T-helper 2 cell treated with Interferon-gamma antibody and Interleukin-4, amounts not matched to agents 5 μg/mL and 100 μg/mL, for 36 hours (primary cell): ENCODE measurements at regions not wholly inside any gene's neighbourhood (a gene's known extent, or its start where the extent isn't known, plus 50 kb on each side); places are given as distances from the start of the nearest gene placed in this dataset.

Source experiments
- DNase-seq: peaks from one replicate; pipeline ENCODE4 v3.0.0; 2021; ENCODE audit warnings: low spot score
- H3K27ac Mint-ChIP-seq: one replicate; pipeline ENCODE4 v1.8.0; 2021; ENCODE audit warnings: mild to moderate bottlenecking, mixed read lengths
- H3K27me3 Mint-ChIP-seq: one replicate; pipeline ENCODE4 v1.8.0; 2021; ENCODE audit warnings: low read depth, mixed read lengths
- H3K36me3 Mint-ChIP-seq: one replicate; pipeline ENCODE4 v1.8.0; 2021; ENCODE audit warnings: low read depth, mixed read lengths
- H3K4me1 Mint-ChIP-seq: one replicate; pipeline ENCODE4 v1.8.0; 2021; ENCODE audit warnings: low read depth, mixed read lengths
- H3K4me3 Mint-ChIP-seq: one replicate; pipeline ENCODE4 v1.8.0; 2022; ENCODE audit warnings: mild to moderate bottlenecking, moderate library complexity, mixed read lengths
- H3K9me3 Mint-ChIP-seq: one replicate; pipeline ENCODE4 v1.8.0; 2021; ENCODE audit warnings: mixed read lengths

- H3K27me3 Mint-ChIP-seq = no peaks in the 10 kb centered on the region
- no peaks in the 10 kb centered on the region for H3K4me1 Mint-ChIP-seq
- no peak overlapping the region for H3K27ac Mint-ChIP-seq
- H3K36me3 Mint-ChIP-seq = no peaks in the 10 kb centered on the region
- H3K9me3 Mint-ChIP-seq = peaks cover 20% of the 10 kb centered on the region
- no peak for DNase-seq
- H3K4me3 Mint-ChIP-seq = no peak overlapping the region
Observed at GRCh38 chr14:87566991-87567390, 426.0 kb downstream of the GALC start.

- no peak for DNase-seq
- Mint-ChIP-seq H3K27me3 (no peaks in the 10 kb centered on the region), H3K4me3 (no peak overlapping the region), H3K9me3 (peaks cover 19% of the 10 kb centered on the region), H3K36me3 (no peaks in the 10 kb centered on the region), H3K4me1 (no peaks in the 10 kb centered on the region), H3K27ac (no peak overlapping the region)
Observed at GRCh38 chr14:87547536-87547935, 445.4 kb downstream of the GALC start.

GRCh38 chr14:87542288-87542687 is 450.7 kb downstream of the GALC start:
- no peaks in the 10 kb centered on the region for H3K27me3 Mint-ChIP-seq
- no peaks in the 10 kb centered on the region for H3K36me3 Mint-ChIP-seq
- no peak overlapping the region for H3K27ac Mint-ChIP-seq
- no peaks in the 10 kb centered on the region for H3K4me1 Mint-ChIP-seq
- H3K9me3 Mint-ChIP-seq = peaks cover 13% of the 10 kb centered on the region
- no peak overlapping the region for H3K4me3 Mint-ChIP-seq
- DNase-seq = no peak

GRCh38 chr14:87540339-87540738 is 452.6 kb downstream of the GALC start:
- Mint-ChIP-seq H3K4me1 (no peaks in the 10 kb centered on the region), H3K4me3 (no peak overlapping the region), H3K27me3 (no peaks in the 10 kb centered on the region), H3K9me3 (peaks cover 13% of the 10 kb centered on the region), H3K27ac (no peak overlapping the region), H3K36me3 (no peaks in the 10 kb centered on the region)
- no peak for DNase-seq

GRCh38 chr14:87529081-87529480 is 463.9 kb downstream of the GALC start:
- Mint-ChIP-seq H3K27ac (no peak overlapping the region), H3K4me1 (no peaks in the 10 kb centered on the region), H3K27me3 (no peaks in the 10 kb centered on the region), H3K36me3 (no peaks in the 10 kb centered on the region), H3K4me3 (no peak overlapping the region), H3K9me3 (no peaks in the 10 kb centered on the region)
- DNase-seq = no peak

- Mint-ChIP-seq H3K27ac (no peak overlapping the region), H3K9me3 (no peaks in the 10 kb centered on the region), H3K27me3 (no peaks in the 10 kb centered on the region), H3K4me1 (no peaks in the 10 kb centered on the region), H3K4me3 (no peak overlapping the region), H3K36me3 (no peaks in the 10 kb centered on the region)
- no peak for DNase-seq
Observed at GRCh38 chr14:87526731-87527130, 466.3 kb downstream of the GALC start.

GRCh38 chr14:87524011-87524410 is 469.0 kb downstream of the GALC start:
- H3K9me3 Mint-ChIP-seq = peaks cover 3% of the 10 kb centered on the region
- no peaks in the 10 kb centered on the region for H3K27me3 Mint-ChIP-seq
- no peaks in the 10 kb centered on the region for H3K4me1 Mint-ChIP-seq
- H3K27ac Mint-ChIP-seq = no peak overlapping the region
- no peak for DNase-seq
- H3K36me3 Mint-ChIP-seq = no peaks in the 10 kb centered on the region
- H3K4me3 Mint-ChIP-seq = no peak overlapping the region

- Mint-ChIP-seq H3K4me1 (no peaks in the 10 kb centered on the region), H3K9me3 (peaks cover 3% of the 10 kb centered on the region), H3K36me3 (no peaks in the 10 kb centered on the region), H3K4me3 (no peak overlapping the region), H3K27ac (no peak overlapping the region), H3K27me3 (no peaks in the 10 kb centered on the region)
- DNase-seq = no peak
Observed at GRCh38 chr14:87522575-87522974, 470.4 kb downstream of the GALC start.

GRCh38 chr14:87508333-87508732 is 484.6 kb downstream of the GALC start:
- Mint-ChIP-seq H3K36me3 (no peaks in the 10 kb centered on the region), H3K4me1 (no peaks in the 10 kb centered on the region), H3K9me3 (peaks cover 5% of the 10 kb centered on the region), H3K27ac (no peak overlapping the region), H3K27me3 (no peaks in the 10 kb centered on the region), H3K4me3 (no peak overlapping the region)
- DNase-seq = no peak

GRCh38 chr14:87503711-87504110 is 489.3 kb downstream of the GALC start:
- Mint-ChIP-seq H3K27ac (no peak overlapping the region), H3K4me3 (no peak overlapping the region), H3K9me3 (peaks cover 9% of the 10 kb centered on the region), H3K4me1 (no peaks in the 10 kb centered on the region), H3K36me3 (no peaks in the 10 kb centered on the region), H3K27me3 (no peaks in the 10 kb centered on the region)
- DNase-seq = no peak

- Mint-ChIP-seq H3K4me1 (no peaks in the 10 kb centered on the region), H3K4me3 (no peak overlapping the region), H3K9me3 (peaks cover 19% of the 10 kb centered on the region), H3K36me3 (no peaks in the 10 kb centered on the region), H3K27me3 (no peaks in the 10 kb centered on the region), H3K27ac (no peak overlapping the region)
- no peak for DNase-seq
Observed at GRCh38 chr14:87497301-87497700, 495.7 kb downstream of the GALC start.

GRCh38 chr14:87494010-87494409 is 499.0 kb downstream of the GALC start:
- Mint-ChIP-seq H3K9me3 (peaks cover 19% of the 10 kb centered on the region), H3K4me3 (no peak overlapping the region), H3K27me3 (no peaks in the 10 kb centered on the region), H3K27ac (no peak overlapping the region), H3K4me1 (no peaks in the 10 kb centered on the region), H3K36me3 (no peaks in the 10 kb centered on the region)
- DNase-seq = no peak

- H3K27me3 Mint-ChIP-seq = no peaks in the 10 kb centered on the region
- H3K27ac Mint-ChIP-seq = no peak overlapping the region
- H3K9me3 Mint-ChIP-seq = peaks cover 23% of the 10 kb centered on the region
- H3K36me3 Mint-ChIP-seq = no peaks in the 10 kb centered on the region
- no peak overlapping the region for H3K4me3 Mint-ChIP-seq
- no peak for DNase-seq
- no peaks in the 10 kb centered on the region for H3K4me1 Mint-ChIP-seq
Observed at GRCh38 chr14:87492561-87492960, 500.4 kb downstream of the GALC start.

- no peaks in the 10 kb centered on the region for H3K4me1 Mint-ChIP-seq
- H3K36me3 Mint-ChIP-seq = no peaks in the 10 kb centered on the region
- H3K4me3 Mint-ChIP-seq = no peak overlapping the region
- H3K27ac Mint-ChIP-seq = no peak overlapping the region
- no peaks in the 10 kb centered on the region for H3K27me3 Mint-ChIP-seq
- peaks cover 19% of the 10 kb centered on the region for H3K9me3 Mint-ChIP-seq
- no peak for DNase-seq
Observed at GRCh38 chr14:87491816-87492215, 501.2 kb downstream of the GALC start.

- Mint-ChIP-seq H3K4me1 (no peaks in the 10 kb centered on the region), H3K4me3 (no peak overlapping the region), H3K9me3 (peaks cover 18% of the 10 kb centered on the region), H3K27me3 (no peaks in the 10 kb centered on the region), H3K27ac (no peak overlapping the region), H3K36me3 (no peaks in the 10 kb centered on the region)
- DNase-seq = no peak
Observed at GRCh38 chr14:87489196-87489819, 503.7 kb downstream of the GALC start.
